HCT116 (cell line): ENCODE measurements at regions not wholly inside any gene's neighbourhood (a gene's known extent, or its start where the extent isn't known, plus 50 kb on each side); places are given as distances from the start of the nearest gene placed in this dataset.

ENCODE experiments used
- ATAC-seq: fragments of 200-7000 bp; cut with Tn5 transposase; 2 replicates; pipeline ENCODE4 v1.9.1; 2020; ENCODE audit warnings: mild to moderate bottlenecking, moderate library complexity
- BruUV-seq: library from RNA; stranded (reverse); fragments of 400-500 nt; replicated peaks from 2 replicates; lab custom pipeline; 2021; lab: Mats Ljungman, UMichigan
- CTCF ChIA-PET: fragments of 300-600 bp; sonication (Branson Sonifier 250); formaldehyde crosslinking; loops from one replicate; lab custom pipeline; 2021; ENCODE audit warnings: antibody characterized with exemption; lab: Charles Lee
- POLR2A ChIA-PET: fragments of 300-600, 350-600 bp; sonication (Branson Sonifier 250); formaldehyde crosslinking; loops from one replicate; lab custom pipeline; 2021; ENCODE audit warnings: antibody characterized with exemption; lab: Charles Lee
- RAD21 ChIA-PET, 2 experiments: fragments of 300-600 bp; sonication (Branson Sonifier 250); formaldehyde crosslinking; loops; one replicate each; lab custom pipeline; 2023; ENCODE audit warnings: low total read pairs in 2 of 2; ENCODE audit not compliant: uncharacterized antibody in 2 of 2, unreplicated experiment in 2 of 2, low non-redundant PET in 1 of 2; lab: Charles Lee
- DNase-seq: peaks from one replicate; pipeline ENCODE4 v3.0.0-alpha.2; 2010; ENCODE audit warnings: low read depth, low spot score
- H2AFZ ChIP-seq: fragments of 200-600 bp; shearing (Covaris generic), sonication (generic); 2 replicates; pipeline ENCODE4 v1.6.1; 2017; ENCODE audit warnings: low read depth, mixed run types, mixed read lengths, antibody characterized with exemption, low read length; ENCODE audit not compliant: poor library complexity, severe bottlenecking
- H3K27ac ChIP-seq: 2 replicates; pipeline ENCODE4 v1.5.1; 2012; ENCODE audit warnings: low read depth, low read length
- H3K27me3 ChIP-seq: fragments of 200-600 bp; sonication (generic); 2 replicates; pipeline ENCODE4 v1.6.1; 2016; ENCODE audit warnings: mixed run types, low read length, mixed read lengths; ENCODE audit not compliant: insufficient read depth
- H3K36me3 ChIP-seq, 2 experiments: fragments of 200-500 bp in 1 of 2; fragments of 200-600 bp in 1 of 2; sonication (Bioruptor generic) in 1 of 2; sonication (generic) in 1 of 2; 2 replicates each; pipeline versions ENCODE4 v1.5.1 to v1.6.1; 2014 to 2016; ENCODE audit warnings: low read length in 2 of 2, inconsistent platforms in 1 of 2, mixed read lengths in 1 of 2, mixed run types in 1 of 2; ENCODE audit not compliant: insufficient read depth in 2 of 2, control insufficient read depth in 1 of 2
- H3K4me1 ChIP-seq, 2 experiments: fragments of 200-600 bp in 1 of 2; sonication (generic) in 1 of 2; 2 replicates each; pipeline versions ENCODE4 v1.5.1 to v1.6.1; 2012 to 2017; ENCODE audit warnings: low read length in 2 of 2, inconsistent platforms in 1 of 2, mild to moderate bottlenecking in 1 of 2, mixed read lengths in 1 of 2, mixed run types in 1 of 2, moderate library complexity in 1 of 2; ENCODE audit not compliant: insufficient read depth in 2 of 2, control insufficient read depth in 1 of 2
- H3K4me2 ChIP-seq: fragments of 200-600 bp; sonication (generic); 2 replicates; pipeline ENCODE4 v1.6.1; 2017; ENCODE audit warnings: mixed run types, low read length, mixed read lengths
- H3K4me3 ChIP-seq, 2 experiments: fragments of 200-600 bp in 1 of 2; sonication (generic) in 1 of 2; replicated peaks in 1 of 2; 2 replicates each; pipeline ENCODE4 v1.5.1; 2011 to 2016; ENCODE audit warnings: low read length in 2 of 2, control low read depth in 1 of 2, low read depth in 1 of 2, mild to moderate bottlenecking in 1 of 2, mixed read lengths in 1 of 2, mixed run types in 1 of 2
- H3K79me2 ChIP-seq: fragments of 200-600 bp; sonication (generic); 2 replicates; pipeline ENCODE4 v1.6.1; 2017; ENCODE audit warnings: mild to moderate bottlenecking, mixed run types, low read length, moderate library complexity, mixed read lengths; ENCODE audit not compliant: insufficient read depth
- H3K9ac ChIP-seq: fragments of 200-600 bp; sonication (generic); 2 replicates; pipeline ENCODE4 v1.6.1; 2016; ENCODE audit warnings: low read length, mixed read lengths
- H3K9me2 ChIP-seq: fragments of 200-600 bp; sonication (generic), shearing (Covaris generic); 2 replicates; pipeline ENCODE4 v1.6.1; 2017; ENCODE audit warnings: mixed run types, mild to moderate bottlenecking, moderate library complexity; ENCODE audit not compliant: insufficient read depth
- H3K9me3 ChIP-seq, 2 experiments: fragments of 200-500 bp in 1 of 2; fragments of 200-600 bp in 1 of 2; sonication (Bioruptor generic) in 1 of 2; sonication (generic) in 1 of 2; 2 replicates each; pipeline ENCODE4 v1.6.1; 2014 to 2017; ENCODE audit warnings: low read length in 2 of 2, mixed read lengths in 2 of 2, inconsistent platforms in 1 of 2, low read depth in 1 of 2, mild to moderate bottlenecking in 1 of 2, mixed run types in 1 of 2, moderate library complexity in 1 of 2; ENCODE audit not compliant: control insufficient read depth in 1 of 2, insufficient read depth in 1 of 2
- H4K20me1 ChIP-seq: fragments of 200-600 bp; sonication (generic), shearing (Covaris generic); 2 replicates; pipeline ENCODE4 v1.6.1; 2017; ENCODE audit warnings: mixed run types, mild to moderate bottlenecking, moderate library complexity; ENCODE audit not compliant: insufficient read depth
- EGR1 ChIP-seq: IDR thresholded peaks from 2 replicates; pipeline ENCODE4 v1.6.1; 2012; ENCODE audit warnings: low read depth
- EZH2 ChIP-seq: fragments of 200-600 bp; sonication (generic); IDR thresholded peaks from 2 replicates; pipeline ENCODE4 v1.6.1; 2017; ENCODE audit warnings: antibody characterized with exemption, mixed run types
- EZH2phosphoT487 ChIP-seq: fragments of 200-600 bp; IDR thresholded peaks from 2 replicates; pipeline ENCODE4 v1.6.1; 2018; ENCODE audit warnings: antibody characterized with exemption, borderline replicate concordance
- FOSL1 ChIP-seq: IDR thresholded peaks from 2 replicates; pipeline ENCODE4 v1.6.1; 2012; ENCODE audit warnings: low read depth
- RAD21 ChIP-seq: IDR thresholded peaks from 2 replicates; pipeline ENCODE4 v1.6.1; 2012; ENCODE audit warnings: low read depth, mild to moderate bottlenecking
- REST ChIP-seq: IDR thresholded peaks from 2 replicates; pipeline ENCODE4 v1.6.1; 2012; ENCODE audit warnings: low read depth
- SIN3A ChIP-seq: IDR thresholded peaks from 2 replicates; pipeline ENCODE4 v1.6.1; 2012; ENCODE audit warnings: low read depth
- SP1 ChIP-seq: IDR thresholded peaks from 2 replicates; pipeline ENCODE4 v1.6.1; 2012; ENCODE audit warnings: low read depth
- SRF ChIP-seq: IDR thresholded peaks from 2 replicates; pipeline ENCODE4 v1.6.1; 2012; ENCODE audit warnings: low read depth
- TCF7L2 ChIP-seq: IDR thresholded peaks from 2 replicates; pipeline ENCODE4 v1.7.0; 2011; ENCODE audit warnings: borderline replicate concordance, inconsistent platforms; ENCODE audit not compliant: insufficient read depth, insufficient read length; ENCODE audit errors: extremely low read depth
- ZFX ChIP-seq: fragments of 450-650 bp; IDR thresholded peaks from 2 replicates; pipeline ENCODE4 v1.6.1; 2017
- intact Hi-C: fragments of 100-400 bp; cut with micrococcal nuclease; formaldehyde crosslinking; loops from 2 replicates; pipeline ENCODE4 v1.10.0; 2022

- ChIA-PET POLR2A (no interaction called here), CTCF (no interaction called here), RAD21 (no interaction called here)
- H3K4me2 ChIP-seq: peak overlapping the region; percentile 23
- H3K27me3 ChIP-seq: no peaks in the 10 kb centered on the region
- BruUV-seq: no TSS peak
- H3K9ac ChIP-seq: no peak overlapping the region
- no peaks in the 10 kb centered on the region for H3K79me2 ChIP-seq
- peaks cover 11 to 28% of the 10 kb centered on the region in 2 experiments for H3K4me1 ChIP-seq
- H4K20me1 ChIP-seq: no peaks in the 10 kb centered on the region
- no peaks in the 10 kb centered on the region for H3K9me2 ChIP-seq
- H3K9me3 ChIP-seq: no peaks in the 10 kb centered on the region
- no peaks in the 10 kb centered on the region for H3K36me3 ChIP-seq
- TF ChIP-seq SRF (no peak), SP1 (no peak), REST (no peak), ZFX (no peak), EZH2 (no peak), RAD21 (no peak), TCF7L2 (no peak), EZH2phosphoT487 (no peak), EGR1 (no peak), FOSL1 (no peak), SIN3A (no peak)
- ATAC-seq (no peak), DNase-seq (no peak)
- intact Hi-C loops: no loop called here
- H3K4me3 ChIP-seq: no peak overlapping the region
- no peak overlapping the region for H3K27ac ChIP-seq
- H2AFZ ChIP-seq: no peak overlapping the region
Observed at GRCh38 chr2:120403676-120404075, 57.7 kb downstream of the INHBB start.
